H1 (cell line): ENCODE measurements at regions not wholly inside any gene's neighbourhood (a gene's known extent, or its start where the extent isn't known, plus 50 kb on each side); places are given as distances from the start of the nearest gene placed in this dataset.

Experiments
- CTCF ChIA-PET: fragments of 300-600 bp; sonication (Branson Sonifier 250); formaldehyde crosslinking; loops from one replicate; lab custom pipeline; 2021; ENCODE audit not compliant: partially characterized antibody; lab: Charles Lee
- POLR2A ChIA-PET: fragments of 300-600 bp; sonication (Branson Sonifier 250); formaldehyde crosslinking; loops from one replicate; lab custom pipeline; 2021; ENCODE audit warnings: inconsistent platforms; ENCODE audit not compliant: partially characterized antibody; lab: Charles Lee
- DNase-seq, 2 experiments: peaks; one replicate each; pipeline versions ENCODE4 v3.0.0 to v3.0.0-alpha.2; 2010 to 2022; ENCODE audit warnings: low spot score in 2 of 2, low read depth in 1 of 2, mixed read lengths in 1 of 2
- FAIRE-seq: peaks from 2 replicates; lab custom pipeline; 2011; peaks lifted over from hg19 to GRCh38; lab: Jason Lieb, UNC
- H2AFZ ChIP-seq: 2 replicates; pipeline ENCODE4 v1.8.1; 2012; ENCODE audit warnings: low read length, inconsistent platforms
- H2AK5ac ChIP-seq: 2 replicates; pipeline ENCODE4 v1.6.1; 2013; ENCODE audit warnings: low read depth, low read length
- H2BK120ac ChIP-seq: replicated peaks from 2 replicates; pipeline ENCODE3; 2013; ENCODE audit warnings: low read depth, low read length, inconsistent platforms
- H2BK12ac ChIP-seq: 2 replicates; pipeline ENCODE4 v1.6.1; 2013; ENCODE audit warnings: low read depth, low read length
- H2BK15ac ChIP-seq: 2 replicates; pipeline ENCODE4 v1.6.1; 2013; ENCODE audit warnings: low read length
- H2BK20ac ChIP-seq: 2 replicates; pipeline ENCODE4 v1.6.1; 2013; ENCODE audit warnings: low read length
- H2BK5ac ChIP-seq: 2 replicates; pipeline ENCODE4 v1.6.1; 2013; ENCODE audit warnings: low read depth, low read length
- H3K14ac ChIP-seq: 2 replicates; pipeline ENCODE4 v1.6.1; 2013; ENCODE audit warnings: inconsistent platforms; ENCODE audit not compliant: insufficient read length
- H3K18ac ChIP-seq: 2 replicates; pipeline ENCODE4 v1.6.1; 2013; ENCODE audit warnings: low read length; ENCODE audit errors: extremely low read depth
- H3K23ac ChIP-seq: 2 replicates; pipeline ENCODE4 v1.6.1; 2013; ENCODE audit warnings: inconsistent platforms; ENCODE audit not compliant: insufficient read length
- H3K23me2 ChIP-seq: 2 replicates; pipeline ENCODE4 v1.6.1; 2013; ENCODE audit warnings: low read depth, low read length
- H3K27ac ChIP-seq: 2 replicates; pipeline ENCODE4 v1.6.1; 2011; ENCODE audit warnings: low read depth, low read length, inconsistent platforms
- H3K27me3 ChIP-seq, 4 experiments: replicated peaks in 1 of 4; 1 replicate in 1 of 4; 2 replicates in 3 of 4; pipeline versions ENCODE4 v1.6.1 to v1.8.1; 2011 to 2013; ENCODE audit warnings: low read length in 3 of 4, mild to moderate bottlenecking in 3 of 4, inconsistent platforms in 2 of 4, mixed read lengths in 2 of 4, moderate library complexity in 1 of 4; ENCODE audit not compliant: control insufficient read depth in 3 of 4, insufficient read depth in 3 of 4; ENCODE audit errors: extremely low read depth in 1 of 4
- H3K36me3 ChIP-seq, 4 experiments: 2 replicates each; pipeline versions ENCODE4 v1.6.1 to v1.8.1; 2011 to 2013; ENCODE audit warnings: mild to moderate bottlenecking in 4 of 4, low read length in 3 of 4, moderate library complexity in 2 of 4, control low read depth in 1 of 4, inconsistent platforms in 1 of 4; ENCODE audit not compliant: insufficient read depth in 4 of 4, control insufficient read depth in 2 of 4
- H3K4ac ChIP-seq: replicated peaks from 2 replicates; pipeline ENCODE3; 2013; ENCODE audit warnings: low read length, low read depth, mixed read lengths, inconsistent platforms; ENCODE audit not compliant: insufficient read length
- H3K4me1 ChIP-seq, 4 experiments: replicated peaks in 1 of 4; 1 replicate in 1 of 4; 2 replicates in 3 of 4; pipeline versions ENCODE4 v1.6.1 to v1.8.1; 2011 to 2013; ENCODE audit warnings: low read length in 3 of 4, inconsistent platforms in 2 of 4, mixed read lengths in 1 of 4; ENCODE audit not compliant: insufficient read depth in 4 of 4, control insufficient read depth in 3 of 4
- H3K4me2 ChIP-seq, 2 experiments: 2 replicates each; pipeline versions ENCODE4 v1.6.1 to v1.8.1; 2011 to 2013; ENCODE audit warnings: low read depth in 2 of 2, low read length in 2 of 2, control low read depth in 1 of 2, inconsistent platforms in 1 of 2, mild to moderate bottlenecking in 1 of 2; ENCODE audit not compliant: insufficient read depth in 1 of 2
- H3K4me3 ChIP-seq, 4 experiments: fragments of 200-600, 300-600 bp in 1 of 4; sonication (generic), shearing (Covaris generic), sonication (Bioruptor Twin) in 1 of 4; 2 replicates each; pipeline versions ENCODE4 v1.5.1 to v1.8.1; 2011 to 2016; ENCODE audit warnings: low read length in 4 of 4, low read depth in 3 of 4, control low read depth in 2 of 4, inconsistent platforms in 2 of 4, mild to moderate bottlenecking in 2 of 4, mixed read lengths in 1 of 4, moderate library complexity in 1 of 4; ENCODE audit not compliant: insufficient read depth in 2 of 4; ENCODE audit errors: extremely low read depth in 1 of 4
- H3K56ac ChIP-seq: replicated peaks from 2 replicates; pipeline ENCODE3; 2013; ENCODE audit warnings: low read depth, mild to moderate bottlenecking, mixed read lengths, low read length, inconsistent platforms; ENCODE audit not compliant: insufficient read length
- H3K79me1 ChIP-seq: 2 replicates; pipeline ENCODE4 v1.6.1; 2013; ENCODE audit warnings: low read depth, low read length, control low read depth
- H3K79me2 ChIP-seq, 2 experiments: 2 replicates each; pipeline versions ENCODE4 v1.6.1 to v1.8.1; 2012 to 2013; ENCODE audit warnings: low read length in 2 of 2, mild to moderate bottlenecking in 2 of 2, inconsistent platforms in 1 of 2; ENCODE audit not compliant: insufficient read depth in 2 of 2, control insufficient read depth in 1 of 2
- H3K9ac ChIP-seq, 4 experiments: replicated peaks in 1 of 4; 1 replicate in 1 of 4; 2 replicates in 3 of 4; pipeline versions ENCODE4 v1.6.1 to v1.8.1; 2011 to 2013; ENCODE audit warnings: low read depth in 3 of 4, low read length in 3 of 4, control low read depth in 2 of 4, mild to moderate bottlenecking in 2 of 4, moderate library complexity in 2 of 4, inconsistent platforms in 1 of 4; ENCODE audit errors: extremely low read depth in 1 of 4
- H3K9me3 ChIP-seq, 2 experiments: 2 replicates each; pipeline versions ENCODE4 v1.6.1 to v1.8.1; 2012 to 2013; ENCODE audit warnings: mild to moderate bottlenecking in 2 of 2, moderate library complexity in 2 of 2, control low read depth in 1 of 2, inconsistent platforms in 1 of 2, low read depth in 1 of 2, low read length in 1 of 2, mixed read lengths in 1 of 2; ENCODE audit not compliant: insufficient read depth in 2 of 2
- H4K20me1 ChIP-seq, 2 experiments: replicated peaks in 1 of 2; 2 replicates each; pipeline versions ENCODE3 to v1.8.1; 2011 to 2013; ENCODE audit warnings: inconsistent platforms in 2 of 2, low read length in 2 of 2, mild to moderate bottlenecking in 1 of 2; ENCODE audit not compliant: insufficient read depth in 2 of 2, control insufficient read depth in 1 of 2
- H4K5ac ChIP-seq: 2 replicates; pipeline ENCODE4 v1.6.1; 2013; ENCODE audit warnings: low read length, low read depth, mixed read lengths, inconsistent platforms; ENCODE audit not compliant: insufficient read length
- H4K8ac ChIP-seq: 2 replicates; pipeline ENCODE4 v1.8.0; 2013; ENCODE audit warnings: mild to moderate bottlenecking, moderate library complexity, low read length, inconsistent platforms; ENCODE audit not compliant: insufficient read depth; ENCODE audit errors: extremely low read depth
- H4K91ac ChIP-seq: replicated peaks from 2 replicates; pipeline ENCODE3; 2013; ENCODE audit warnings: low read length, mixed read lengths, inconsistent platforms; ENCODE audit not compliant: insufficient read length
- BCL11A ChIP-seq, 2 experiments: IDR thresholded peaks; one replicate each; pipeline ENCODE4 v1.6.1; 2011; ENCODE audit warnings: low read depth in 2 of 2, low read length in 2 of 2, mild to moderate bottlenecking in 2 of 2
- RBBP5 ChIP-seq: IDR thresholded peaks from 2 replicates; pipeline ENCODE4 v1.7.1; 2012; ENCODE audit warnings: low read depth, mild to moderate bottlenecking, inconsistent platforms, low read length, moderate library complexity, borderline replicate concordance
- WGBS, 2 experiments: shearing (Covaris generic) in 1 of 2; methylation state at CpG; one replicate each; pipeline versions ENCODE4 v1.1.6 to v1.1.7; 2013 to 2015; ENCODE audit warnings: low lambda C conversion rate in 2 of 2, mixed read lengths in 2 of 2, inconsistent platforms in 1 of 2, low coverage in 1 of 2, missing lambda C conversion rate in 1 of 2; ENCODE audit not compliant: insufficient replicate concordance in 2 of 2, insufficient coverage in 1 of 2, insufficient read length in 1 of 2; ENCODE audit errors: extremely low coverage in 1 of 2, missing lambda C conversion rate in 1 of 2; 5-methylcytosine and 5-hydroxymethylcytosine counted together

DNA sequence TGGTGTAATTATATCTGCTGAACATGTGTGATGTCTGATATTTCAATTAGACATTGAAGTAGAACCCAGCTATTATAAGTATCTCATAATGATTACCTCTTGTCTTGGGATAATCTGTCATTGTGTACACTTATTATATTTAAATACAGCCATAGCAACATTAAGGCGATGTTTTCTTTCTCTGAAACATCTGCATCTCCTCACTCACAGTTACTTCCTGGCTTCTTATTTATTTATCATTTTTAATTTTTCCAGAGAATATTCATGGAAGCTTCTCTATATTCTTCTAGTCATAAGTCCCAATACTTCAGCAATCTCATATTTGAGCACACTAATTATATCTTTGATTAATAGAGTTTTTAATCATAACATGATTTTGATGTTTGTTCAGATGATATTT lies 103.8 kb upstream of the FBN2 start:
- Histone ChIP-seq H3K27me3 (no peaks in the 10 kb centered on the region), H3K27ac (no peak overlapping the region), H4K8ac (no peak overlapping the region), H4K91ac (no peak overlapping the region), H2BK15ac (no peak overlapping the region), H2AFZ (no peak overlapping the region), H3K79me2 (no peaks in the 10 kb centered on the region), H3K4ac (no peak overlapping the region), H3K18ac (no peak overlapping the region), H3K9ac (no peak overlapping the region), H4K20me1 (no peaks in the 10 kb centered on the region), H3K23ac (no peak overlapping the region), H3K14ac (no peak overlapping the region), H3K23me2 (no peaks in the 10 kb centered on the region; the same call in 1 of the 2 replicates), H3K4me2 (no peak overlapping the region), H2BK120ac (no peak overlapping the region), H2BK20ac (no peak overlapping the region), H2BK5ac (no peak overlapping the region), H3K36me3 (no peaks in the 10 kb centered on the region), H3K9me3 (no peaks in the 10 kb centered on the region), H3K4me3 (no peak overlapping the region), H3K56ac (no peak overlapping the region), H3K79me1 (no peaks in the 10 kb centered on the region), H4K5ac (no peak overlapping the region), H2BK12ac (no peak overlapping the region), H2AK5ac (no peak overlapping the region), H3K4me1 (no peaks in the 10 kb centered on the region)
- WGBS, 2 experiments, result 89% methylated on average over 1 of the region's 1 CpG; no CpG with 5 or more reads in 1 of the 2 experiments
- CTCF ChIA-PET, result no interaction called here
- no peak for TF ChIP-seq RBBP5
- no peak for TF ChIP-seq BCL11A (IDR thresholded peaks at IDR 0.05; ENCODE audit: low read depth in 2 of 2, low read length in 2 of 2)
- POLR2A ChIA-PET, result no interaction called here
- no peak for DNase-seq
- no peak for FAIRE-seq
